Endothelial cell of umbilical vein (primary cell): ENCODE measurements at regions not wholly inside any gene's neighbourhood (a gene's known extent, or its start where the extent isn't known, plus 50 kb on each side); places are given as distances from the start of the nearest gene placed in this dataset.

Experiments used
- BruUV-seq: library from RNA; stranded (reverse); fragments of 400-500 nt; replicated peaks from 2 replicates; lab custom pipeline; 2021; lab: Mats Ljungman, UMichigan
- CTCF ChIA-PET: fragments of 300-600, 350-600 bp; sonication (Branson Sonifier 250); formaldehyde crosslinking; loops from one replicate; lab custom pipeline; 2021; ENCODE audit warnings: antibody characterized with exemption, inconsistent platforms; lab: Charles Lee
- POLR2A ChIA-PET: fragments of 300-600, 350-600 bp; sonication (Branson Sonifier 250); formaldehyde crosslinking; loops from one replicate; lab custom pipeline; 2021; ENCODE audit warnings: antibody characterized with exemption, inconsistent platforms; lab: Charles Lee
- DNase-seq: peaks from one replicate; pipeline ENCODE4 v3.0.0-alpha.2; 2011; ENCODE audit warnings: low read depth, low spot score
- FAIRE-seq: peaks from 2 replicates; lab custom pipeline; 2011; peaks lifted over from hg19 to GRCh38; lab: Jason Lieb, UNC
- H2AFZ ChIP-seq: 2 replicates; pipeline ENCODE4 v1.6.0; 2012; ENCODE audit warnings: low read depth, low read length, control low read depth, inconsistent platforms
- H3K27ac ChIP-seq: 2 replicates; pipeline ENCODE4 v1.5.1; 2011; ENCODE audit warnings: low read depth, mild to moderate bottlenecking, control low read depth, low read length, moderate library complexity; ENCODE audit not compliant: insufficient read depth
- H3K27me3 ChIP-seq, 2 experiments: 2 replicates each; pipeline versions ENCODE4 v1.6.0 to v1.6.1; 2011; ENCODE audit warnings: low read length in 2 of 2, mixed read lengths in 1 of 2; ENCODE audit not compliant: control insufficient read depth in 2 of 2, insufficient read depth in 2 of 2
- H3K36me3 ChIP-seq, 2 experiments: 2 replicates in 1 of 2; 3 replicates in 1 of 2; pipeline ENCODE4 v1.5.1; 2011; ENCODE audit warnings: low read length in 2 of 2, mild to moderate bottlenecking in 1 of 2, moderate library complexity in 1 of 2; ENCODE audit not compliant: control insufficient read depth in 2 of 2, insufficient read depth in 2 of 2; ENCODE audit errors: extremely low read depth in 1 of 2
- H3K4me1 ChIP-seq: 3 replicates; pipeline ENCODE4 v1.5.1; 2011; ENCODE audit warnings: mild to moderate bottlenecking, low read length; ENCODE audit not compliant: control insufficient read depth, insufficient read depth; ENCODE audit errors: extremely low read depth
- H3K4me2 ChIP-seq: 2 replicates; pipeline ENCODE4 v1.6.1; 2011; ENCODE audit warnings: low read length, control low read depth, mixed read lengths; ENCODE audit not compliant: insufficient read depth
- H3K4me3 ChIP-seq, 3 experiments: fragments of 200-600 bp in 1 of 3; sonication (generic), shearing (Covaris generic) in 1 of 3; replicated peaks in 1 of 3; 2 replicates each; pipeline ENCODE4 v1.5.1; 2011 to 2016; ENCODE audit warnings: control low read depth in 3 of 3, low read length in 3 of 3, mild to moderate bottlenecking in 2 of 3, inconsistent platforms in 1 of 3, low read depth in 1 of 3, moderate library complexity in 1 of 3; ENCODE audit not compliant: insufficient read depth in 1 of 3
- H3K79me2 ChIP-seq: 2 replicates; pipeline ENCODE4 v1.6.0; 2012; ENCODE audit warnings: low read length, inconsistent platforms; ENCODE audit not compliant: control insufficient read depth, insufficient read depth
- H3K9ac ChIP-seq: replicated peaks from 2 replicates; pipeline ENCODE3; 2011; ENCODE audit warnings: low read length, control low read depth; ENCODE audit not compliant: insufficient read depth; ENCODE audit errors: extremely low read depth
- H3K9me1 ChIP-seq: replicated peaks from 3 replicates; pipeline ENCODE4 v1.6.0; 2011; ENCODE audit warnings: mild to moderate bottlenecking, low read length; ENCODE audit not compliant: control insufficient read depth, insufficient read depth; ENCODE audit errors: extremely low read depth
- H3K9me3 ChIP-seq: replicated peaks from 2 replicates; pipeline ENCODE4 v1.5.1; 2012; ENCODE audit warnings: low read length, inconsistent platforms; ENCODE audit not compliant: control insufficient read depth, insufficient read depth
- H4K20me1 ChIP-seq: replicated peaks from 2 replicates; pipeline ENCODE3; 2011; ENCODE audit warnings: mild to moderate bottlenecking, low read length; ENCODE audit not compliant: control insufficient read depth, insufficient read depth; ENCODE audit errors: extremely low read depth
- EZH2 ChIP-seq: IDR thresholded peaks from 2 replicates; pipeline ENCODE4 v1.6.1; 2012; ENCODE audit warnings: borderline replicate concordance, low read depth, mild to moderate bottlenecking, moderate library complexity, low read length, inconsistent platforms; ENCODE audit not compliant: severe bottlenecking
- FOS ChIP-seq: IDR thresholded peaks from 2 replicates; pipeline ENCODE4 v1.6.1; 2011; ENCODE audit warnings: mild to moderate bottlenecking, low read length, moderate library complexity, borderline replicate concordance; ENCODE audit not compliant: insufficient read depth
- GATA2 ChIP-seq: IDR thresholded peaks from 2 replicates; pipeline ENCODE4 v1.7.0; 2011; ENCODE audit warnings: low read depth, mild to moderate bottlenecking, moderate library complexity, mixed read lengths, low read length; ENCODE audit not compliant: insufficient read length, insufficient read depth
- JUN ChIP-seq: IDR thresholded peaks from 2 replicates; pipeline ENCODE4 v1.6.1; 2011; ENCODE audit warnings: borderline replicate concordance, low read depth; ENCODE audit not compliant: insufficient read length, insufficient read depth
- MYC ChIP-seq: IDR thresholded peaks from one replicate; pipeline ENCODE4 v1.6.1; 2011; ENCODE audit warnings: mild to moderate bottlenecking, low read depth, low read length
- POLR2A ChIP-seq: IDR thresholded peaks from 2 replicates; pipeline ENCODE4 v1.6.1; 2012; ENCODE audit warnings: low read depth, mild to moderate bottlenecking, control low read depth, low read length
- POLR2AphosphoS5 ChIP-seq: IDR thresholded peaks from 2 replicates; pipeline ENCODE4 v1.6.1; 2012; ENCODE audit warnings: low read depth, mild to moderate bottlenecking, control low read depth, low read length, moderate library complexity; ENCODE audit not compliant: insufficient read depth
- dilution Hi-C: fragments of 300-500 bp; cut with MboI; formaldehyde crosslinking; loops from one replicate; pipeline ENCODE4 v1.15.0; 2019; ENCODE audit warnings: low sequenced_read_pairs; ENCODE audit not compliant: extremely low pct_ligation_motif_present
- intact Hi-C: fragments of 100-400 bp; cut with micrococcal nuclease; formaldehyde crosslinking; loops from one replicate; pipeline ENCODE4 v1.10.0; 2022
- TF ChIP-seq, protein P1 (sequence below): IDR thresholded peaks from 2 replicates; pipeline ENCODE4 v1.6.1; 2011; ENCODE audit not compliant: insufficient read depth, insufficient read length
- TF ChIP-seq, protein P2 (sequence below), 2 donors: IDR thresholded peaks; 1 replicate in 1 of 2; 2 replicates in 1 of 2; pipeline ENCODE4 v1.5.1; 2011; ENCODE audit warnings: low read length in 2 of 2, mild to moderate bottlenecking in 2 of 2, moderate library complexity in 2 of 2, control low read depth in 1 of 2, inconsistent platforms in 1 of 2, low read depth in 1 of 2; ENCODE audit not compliant: insufficient read depth in 1 of 2; ENCODE audit errors: extremely low read depth in 1 of 2

DNA sequence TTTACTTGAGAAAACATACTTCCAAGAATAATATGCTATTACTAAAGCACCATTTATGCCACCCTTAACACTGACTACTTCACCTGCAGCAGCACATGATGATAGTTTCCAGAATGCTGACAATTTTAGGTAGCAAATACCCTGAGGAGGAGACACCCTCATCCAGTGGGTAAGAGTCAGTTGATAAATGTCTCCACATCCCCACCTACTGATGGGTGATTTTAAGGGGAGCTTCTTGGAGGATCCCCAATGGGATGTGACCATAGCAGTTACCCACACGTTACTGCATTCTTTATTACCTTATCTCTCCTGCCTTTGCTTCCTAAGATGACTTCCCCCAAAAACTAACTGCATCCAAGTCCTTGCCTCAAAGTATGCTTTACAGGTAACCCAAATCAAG lies 131.2 kb upstream of the SMARCAD1 start:
- H3K9me3 ChIP-seq = no peaks in the 10 kb centered on the region
- CTCF ChIA-PET = interaction anchor here (1.0 kb wide), 1 partner anchor 16 kb away, joined by 3 read pairs; no protein-coding TSS in a partner anchor

DNA sequence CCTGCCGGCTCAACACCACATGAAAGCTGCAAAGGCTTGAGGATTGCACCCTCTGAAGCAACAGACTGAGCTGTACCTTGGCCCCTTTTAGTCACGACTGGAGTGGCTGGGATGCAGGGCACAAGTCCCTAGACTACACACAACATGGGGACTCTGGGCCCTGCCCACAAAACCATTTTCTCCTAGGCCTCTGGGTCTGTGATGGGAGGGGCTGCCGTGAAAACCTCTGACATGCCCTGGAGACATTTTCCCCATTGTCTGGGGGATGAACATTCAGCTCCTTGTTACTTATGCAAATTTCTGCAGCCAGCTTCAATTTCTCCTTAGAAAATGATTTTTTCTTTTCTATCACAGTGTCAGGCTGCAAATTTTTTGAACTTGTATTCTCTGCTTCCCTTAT lies 123.5 kb upstream of the SMARCAD1 start:
- intact Hi-C loops (no loop called here), dilution Hi-C loops (no loop called here)
- no peak overlapping the region for H3K9ac ChIP-seq
- no peaks in the 10 kb centered on the region for H3K4me1 ChIP-seq
- no peaks in the 10 kb centered on the region for H3K9me3 ChIP-seq
- H3K9me1 ChIP-seq = no peaks in the 10 kb centered on the region
- ChIA-PET POLR2A (no interaction called here), CTCF (no interaction called here)
- no peaks in the 10 kb centered on the region for H3K27me3 ChIP-seq
- DNase-seq = no peak
- H3K27ac ChIP-seq = no peak overlapping the region
- H3K4me3 ChIP-seq = no peak overlapping the region
- no peaks in the 10 kb centered on the region for H4K20me1 ChIP-seq
- no peaks in the 10 kb centered on the region for H3K79me2 ChIP-seq
- H3K4me2 ChIP-seq = no peak overlapping the region
- no TSS peak for BruUV-seq
- H2AFZ ChIP-seq = no peak overlapping the region
- no peak for FAIRE-seq
- no peak for TF ChIP-seq POLR2A
- TF ChIP-seq GATA2 = no peak
- no peak for TF ChIP-seq FOS
- TF ChIP-seq, protein P1, sequence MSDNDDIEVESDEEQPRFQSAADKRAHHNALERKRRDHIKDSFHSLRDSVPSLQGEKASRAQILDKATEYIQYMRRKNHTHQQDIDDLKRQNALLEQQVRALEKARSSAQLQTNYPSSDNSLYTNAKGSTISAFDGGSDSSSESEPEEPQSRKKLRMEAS = no peak
- TF ChIP-seq, protein P2, sequence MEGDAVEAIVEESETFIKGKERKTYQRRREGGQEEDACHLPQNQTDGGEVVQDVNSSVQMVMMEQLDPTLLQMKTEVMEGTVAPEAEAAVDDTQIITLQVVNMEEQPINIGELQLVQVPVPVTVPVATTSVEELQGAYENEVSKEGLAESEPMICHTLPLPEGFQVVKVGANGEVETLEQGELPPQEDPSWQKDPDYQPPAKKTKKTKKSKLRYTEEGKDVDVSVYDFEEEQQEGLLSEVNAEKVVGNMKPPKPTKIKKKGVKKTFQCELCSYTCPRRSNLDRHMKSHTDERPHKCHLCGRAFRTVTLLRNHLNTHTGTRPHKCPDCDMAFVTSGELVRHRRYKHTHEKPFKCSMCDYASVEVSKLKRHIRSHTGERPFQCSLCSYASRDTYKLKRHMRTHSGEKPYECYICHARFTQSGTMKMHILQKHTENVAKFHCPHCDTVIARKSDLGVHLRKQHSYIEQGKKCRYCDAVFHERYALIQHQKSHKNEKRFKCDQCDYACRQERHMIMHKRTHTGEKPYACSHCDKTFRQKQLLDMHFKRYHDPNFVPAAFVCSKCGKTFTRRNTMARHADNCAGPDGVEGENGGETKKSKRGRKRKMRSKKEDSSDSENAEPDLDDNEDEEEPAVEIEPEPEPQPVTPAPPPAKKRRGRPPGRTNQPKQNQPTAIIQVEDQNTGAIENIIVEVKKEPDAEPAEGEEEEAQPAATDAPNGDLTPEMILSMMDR (IDR thresholded peaks at IDR 0.05; ENCODE audit: extremely low read depth in 1 of 2, insufficient read depth in 1 of 2, low read depth in 1 of 2, low read length in 2 of 2) = no peak
- TF ChIP-seq EZH2 = no peak
- TF ChIP-seq POLR2AphosphoS5 = no peak
- TF ChIP-seq JUN = no peak
- no peak for TF ChIP-seq MYC
- no peaks in the 10 kb centered on the region for H3K36me3 ChIP-seq

More for the DNA sequence above, 131.2 kb upstream of the SMARCAD1 start:
- dilution Hi-C loops (no loop called here), intact Hi-C loops (no loop called here)
- H3K9me1 ChIP-seq = no peaks in the 10 kb centered on the region
- TF ChIP-seq POLR2A (no peak), JUN (no peak), FOS (no peak)
- TF ChIP-seq, protein P2 (IDR thresholded peaks at IDR 0.05; ENCODE audit: extremely low read depth in 1 of 2, insufficient read depth in 1 of 2, low read depth in 1 of 2, low read length in 2 of 2) = no peak
- H3K9ac ChIP-seq = no peak overlapping the region
- FAIRE-seq (no peak), DNase-seq (no peak)
- POLR2A ChIA-PET = no interaction called here
- no peak overlapping the region for H3K4me2 ChIP-seq
- no peaks in the 10 kb centered on the region for H3K36me3 ChIP-seq
- H3K27me3 ChIP-seq = no peaks in the 10 kb centered on the region
- H4K20me1 ChIP-seq = no peaks in the 10 kb centered on the region
- H3K79me2 ChIP-seq = no peaks in the 10 kb centered on the region
- H2AFZ ChIP-seq = no peak overlapping the region
- H3K4me3 ChIP-seq = no peak overlapping the region
- no peaks in the 10 kb centered on the region for H3K4me1 ChIP-seq
- H3K27ac ChIP-seq = no peak overlapping the region
- no TSS peak for BruUV-seq
